ENCODE measurements at regions not wholly inside any gene's neighbourhood (a gene's known extent, or its start where the extent isn't known, plus 50 kb on each side); places are given as distances from the start of the nearest gene placed in this dataset.

DNA sequence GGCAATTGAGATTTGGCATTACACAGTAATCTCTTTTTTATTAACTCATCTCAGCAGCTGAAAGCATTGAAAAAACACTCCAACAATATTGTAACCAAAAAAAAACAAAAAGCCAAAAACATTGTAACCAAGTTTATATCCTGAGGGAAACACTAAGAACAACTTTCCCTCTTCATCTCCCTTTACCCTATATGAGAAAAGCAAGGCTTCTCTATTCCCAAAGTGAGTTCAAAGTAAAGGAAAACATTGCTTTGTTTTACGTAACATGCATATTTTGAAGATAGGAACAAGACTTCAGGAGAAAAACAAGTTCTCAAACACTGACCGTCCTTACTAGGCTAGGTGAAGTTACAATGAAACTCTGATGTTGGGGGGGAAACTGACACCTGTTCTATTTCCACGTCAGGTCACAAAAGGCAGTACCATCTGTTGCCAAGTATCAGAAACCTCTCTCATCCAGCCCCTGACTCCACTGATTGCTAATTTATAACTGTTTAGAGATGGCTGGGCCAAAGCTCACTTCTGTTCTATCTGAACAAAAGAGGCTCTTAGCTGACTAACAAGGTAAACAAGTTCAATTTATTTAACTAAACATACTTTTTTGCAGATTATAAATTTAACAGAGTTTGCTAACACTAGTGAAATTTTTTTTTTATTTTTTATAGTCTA, 67.9 kb upstream of the PLXNC1 start:
- no peak overlapping the region for H3K4me3 ChIP-seq
- 33 to 35% methylated on average over 3 of the region's 3 CpGs for WGBS, 2 donors
- H3K4me1 ChIP-seq, result no peaks in the 10 kb centered on the region
- no peak overlapping the region for H3K27ac ChIP-seq
- DNase-seq, result no peak
- H3K27me3 ChIP-seq, result no peaks in the 10 kb centered on the region
- no peak for ATAC-seq
- H3K36me3 ChIP-seq (replicated peaks in 1 of 2; ENCODE audit: insufficient read depth in 1 of 2, low read depth in 2 of 2), result no peaks in the 10 kb centered on the region
- intact Hi-C loops (cut with DNase I), result no loop called here
- TF ChIP-seq, protein P1, sequence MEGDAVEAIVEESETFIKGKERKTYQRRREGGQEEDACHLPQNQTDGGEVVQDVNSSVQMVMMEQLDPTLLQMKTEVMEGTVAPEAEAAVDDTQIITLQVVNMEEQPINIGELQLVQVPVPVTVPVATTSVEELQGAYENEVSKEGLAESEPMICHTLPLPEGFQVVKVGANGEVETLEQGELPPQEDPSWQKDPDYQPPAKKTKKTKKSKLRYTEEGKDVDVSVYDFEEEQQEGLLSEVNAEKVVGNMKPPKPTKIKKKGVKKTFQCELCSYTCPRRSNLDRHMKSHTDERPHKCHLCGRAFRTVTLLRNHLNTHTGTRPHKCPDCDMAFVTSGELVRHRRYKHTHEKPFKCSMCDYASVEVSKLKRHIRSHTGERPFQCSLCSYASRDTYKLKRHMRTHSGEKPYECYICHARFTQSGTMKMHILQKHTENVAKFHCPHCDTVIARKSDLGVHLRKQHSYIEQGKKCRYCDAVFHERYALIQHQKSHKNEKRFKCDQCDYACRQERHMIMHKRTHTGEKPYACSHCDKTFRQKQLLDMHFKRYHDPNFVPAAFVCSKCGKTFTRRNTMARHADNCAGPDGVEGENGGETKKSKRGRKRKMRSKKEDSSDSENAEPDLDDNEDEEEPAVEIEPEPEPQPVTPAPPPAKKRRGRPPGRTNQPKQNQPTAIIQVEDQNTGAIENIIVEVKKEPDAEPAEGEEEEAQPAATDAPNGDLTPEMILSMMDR (IDR thresholded peaks at IDR 0.05), result no peak
- no peaks in the 10 kb centered on the region for H3K9me3 ChIP-seq

- 81 to 87% methylated on average over 5 of the region's 5 CpGs for WGBS, 2 donors
Measured at GRCh38 chr12:94082690-94083089, 65.7 kb upstream of the PLXNC1 start.

GRCh38 chr12:94089891-94090290, 58.5 kb upstream of the PLXNC1 start:
- no peak overlapping the region for H3K27ac ChIP-seq
- H3K9me3 ChIP-seq, result no peaks in the 10 kb centered on the region
- ATAC-seq (no peak), DNase-seq (no peak)
- TF ChIP-seq, protein P1 (IDR thresholded peaks at IDR 0.05), result no peak
- no peak for TF ChIP-seq POLR2A (IDR thresholded peaks at IDR 0.05)
- no peaks in the 10 kb centered on the region for H3K4me1 ChIP-seq
- WGBS, 2 donors, result 44 to 73% methylated on average over 3 of the region's 3 CpGs
- H3K36me3 ChIP-seq (replicated peaks in 1 of 2; ENCODE audit: insufficient read depth in 1 of 2, low read depth in 2 of 2), result no peaks in the 10 kb centered on the region
- H3K27me3 ChIP-seq, result no peaks in the 10 kb centered on the region
- intact Hi-C loops (cut with DNase I), result no loop called here
- H3K4me3 ChIP-seq, result no peak overlapping the region

More at GRCh38 chr12:94082690-94083089, 65.7 kb upstream of the PLXNC1 start:
- Histone ChIP-seq H3K4me3 (no peak overlapping the region), H3K27ac (no peak overlapping the region), H3K4me1 (no peaks in the 10 kb centered on the region), H3K27me3 (no peaks in the 10 kb centered on the region), H3K9me3 (no peaks in the 10 kb centered on the region), H3K36me3 (replicated peaks in 1 of 2; ENCODE audit: insufficient read depth in 1 of 2, low read depth in 2 of 2) (no peaks in the 10 kb centered on the region)
- DNase-seq (no peak), ATAC-seq (no peak)
- TF ChIP-seq, protein P1 (IDR thresholded peaks at IDR 0.05), result no peak
- no peak for TF ChIP-seq POLR2A (IDR thresholded peaks at IDR 0.05)
- intact Hi-C loops (cut with DNase I), result no loop called here

DNA sequence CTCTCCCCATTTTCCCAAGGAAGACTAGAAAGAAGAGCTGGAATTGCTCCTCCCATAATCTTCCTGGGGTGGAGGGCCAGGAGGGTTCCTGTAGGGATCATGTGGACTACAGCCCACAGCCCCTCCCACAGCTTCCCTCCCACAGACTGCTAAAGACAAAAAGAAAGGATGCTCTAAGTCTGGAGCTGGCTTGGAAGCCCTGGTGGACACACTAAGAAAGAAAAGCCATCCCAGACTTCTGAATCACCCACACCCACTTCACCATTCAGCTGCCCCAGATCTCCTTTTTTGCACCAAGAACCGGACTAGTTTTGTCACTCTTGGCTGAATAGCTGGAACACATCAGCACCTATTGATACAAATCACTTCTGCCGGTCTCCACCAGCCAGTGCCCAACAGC, 56.8 kb upstream of the PLXNC1 start:
- H3K27ac ChIP-seq, result no peak overlapping the region
- WGBS, 2 donors, result 66 to 71% methylated on average over 2 of the region's 2 CpGs
- intact Hi-C loops (cut with DNase I), result no loop called here
- no peak for DNase-seq
- no peak for ATAC-seq
- H3K9me3 ChIP-seq, result no peaks in the 10 kb centered on the region
- no peaks in the 10 kb centered on the region for H3K4me1 ChIP-seq
- TF ChIP-seq, protein P1 (IDR thresholded peaks at IDR 0.05), result no peak
- no peak for TF ChIP-seq POLR2A (IDR thresholded peaks at IDR 0.05)
- no peaks in the 10 kb centered on the region for H3K36me3 ChIP-seq (replicated peaks in 1 of 2; ENCODE audit: insufficient read depth in 1 of 2, low read depth in 2 of 2)
- no peak overlapping the region for H3K4me3 ChIP-seq
- H3K27me3 ChIP-seq, result no peaks in the 10 kb centered on the region
